HCT116 (cell line): ENCODE measurements at regions not wholly inside any gene's neighbourhood (a gene's known extent, or its start where the extent isn't known, plus 50 kb on each side); places are given as distances from the start of the nearest gene placed in this dataset.

Source experiments
- ATAC-seq: fragments of 200-7000 bp; cut with Tn5 transposase; 2 replicates; pipeline ENCODE4 v1.9.1; 2020; ENCODE audit warnings: mild to moderate bottlenecking, moderate library complexity
- BruUV-seq: library from RNA; stranded (reverse); fragments of 400-500 nt; replicated peaks from 2 replicates; lab custom pipeline; 2021; lab: Mats Ljungman, UMichigan
- CTCF ChIA-PET: fragments of 300-600 bp; sonication (Branson Sonifier 250); formaldehyde crosslinking; loops from one replicate; lab custom pipeline; 2021; ENCODE audit warnings: antibody characterized with exemption; lab: Charles Lee
- POLR2A ChIA-PET: fragments of 300-600, 350-600 bp; sonication (Branson Sonifier 250); formaldehyde crosslinking; loops from one replicate; lab custom pipeline; 2021; ENCODE audit warnings: antibody characterized with exemption; lab: Charles Lee
- RAD21 ChIA-PET, 2 experiments: fragments of 300-600 bp; sonication (Branson Sonifier 250); formaldehyde crosslinking; loops; one replicate each; lab custom pipeline; 2023; ENCODE audit warnings: low total read pairs in 2 of 2; ENCODE audit not compliant: uncharacterized antibody in 2 of 2, unreplicated experiment in 2 of 2, low non-redundant PET in 1 of 2; lab: Charles Lee
- DNase-seq: peaks from one replicate; pipeline ENCODE4 v3.0.0-alpha.2; 2010; ENCODE audit warnings: low read depth, low spot score
- H2AFZ ChIP-seq: fragments of 200-600 bp; shearing (Covaris generic), sonication (generic); 2 replicates; pipeline ENCODE4 v1.6.1; 2017; ENCODE audit warnings: low read depth, mixed run types, mixed read lengths, antibody characterized with exemption, low read length; ENCODE audit not compliant: poor library complexity, severe bottlenecking
- H3K27ac ChIP-seq: 2 replicates; pipeline ENCODE4 v1.5.1; 2012; ENCODE audit warnings: low read depth, low read length
- H3K27me3 ChIP-seq: fragments of 200-600 bp; sonication (generic); 2 replicates; pipeline ENCODE4 v1.6.1; 2016; ENCODE audit warnings: mixed run types, low read length, mixed read lengths; ENCODE audit not compliant: insufficient read depth
- H3K36me3 ChIP-seq, 2 experiments: fragments of 200-500 bp in 1 of 2; fragments of 200-600 bp in 1 of 2; sonication (Bioruptor generic) in 1 of 2; sonication (generic) in 1 of 2; 2 replicates each; pipeline versions ENCODE4 v1.5.1 to v1.6.1; 2014 to 2016; ENCODE audit warnings: low read length in 2 of 2, inconsistent platforms in 1 of 2, mixed read lengths in 1 of 2, mixed run types in 1 of 2; ENCODE audit not compliant: insufficient read depth in 2 of 2, control insufficient read depth in 1 of 2
- H3K4me1 ChIP-seq, 2 experiments: fragments of 200-600 bp in 1 of 2; sonication (generic) in 1 of 2; 2 replicates each; pipeline versions ENCODE4 v1.5.1 to v1.6.1; 2012 to 2017; ENCODE audit warnings: low read length in 2 of 2, inconsistent platforms in 1 of 2, mild to moderate bottlenecking in 1 of 2, mixed read lengths in 1 of 2, mixed run types in 1 of 2, moderate library complexity in 1 of 2; ENCODE audit not compliant: insufficient read depth in 2 of 2, control insufficient read depth in 1 of 2
- H3K4me2 ChIP-seq: fragments of 200-600 bp; sonication (generic); 2 replicates; pipeline ENCODE4 v1.6.1; 2017; ENCODE audit warnings: mixed run types, low read length, mixed read lengths
- H3K4me3 ChIP-seq, 2 experiments: fragments of 200-600 bp in 1 of 2; sonication (generic) in 1 of 2; replicated peaks in 1 of 2; 2 replicates each; pipeline ENCODE4 v1.5.1; 2011 to 2016; ENCODE audit warnings: low read length in 2 of 2, control low read depth in 1 of 2, low read depth in 1 of 2, mild to moderate bottlenecking in 1 of 2, mixed read lengths in 1 of 2, mixed run types in 1 of 2
- H3K79me2 ChIP-seq: fragments of 200-600 bp; sonication (generic); 2 replicates; pipeline ENCODE4 v1.6.1; 2017; ENCODE audit warnings: mild to moderate bottlenecking, mixed run types, low read length, moderate library complexity, mixed read lengths; ENCODE audit not compliant: insufficient read depth
- H3K9ac ChIP-seq: fragments of 200-600 bp; sonication (generic); 2 replicates; pipeline ENCODE4 v1.6.1; 2016; ENCODE audit warnings: low read length, mixed read lengths
- H3K9me2 ChIP-seq: fragments of 200-600 bp; sonication (generic), shearing (Covaris generic); 2 replicates; pipeline ENCODE4 v1.6.1; 2017; ENCODE audit warnings: mixed run types, mild to moderate bottlenecking, moderate library complexity; ENCODE audit not compliant: insufficient read depth
- H3K9me3 ChIP-seq, 2 experiments: fragments of 200-500 bp in 1 of 2; fragments of 200-600 bp in 1 of 2; sonication (Bioruptor generic) in 1 of 2; sonication (generic) in 1 of 2; 2 replicates each; pipeline ENCODE4 v1.6.1; 2014 to 2017; ENCODE audit warnings: low read length in 2 of 2, mixed read lengths in 2 of 2, inconsistent platforms in 1 of 2, low read depth in 1 of 2, mild to moderate bottlenecking in 1 of 2, mixed run types in 1 of 2, moderate library complexity in 1 of 2; ENCODE audit not compliant: control insufficient read depth in 1 of 2, insufficient read depth in 1 of 2
- H4K20me1 ChIP-seq: fragments of 200-600 bp; sonication (generic), shearing (Covaris generic); 2 replicates; pipeline ENCODE4 v1.6.1; 2017; ENCODE audit warnings: mixed run types, mild to moderate bottlenecking, moderate library complexity; ENCODE audit not compliant: insufficient read depth
- ATF3 ChIP-seq: IDR thresholded peaks from 2 replicates; pipeline ENCODE4 v1.6.1; 2012
- CBX3 ChIP-seq: IDR thresholded peaks from 2 replicates; pipeline ENCODE4 v1.6.1; 2012; ENCODE audit warnings: low read depth
- CEBPB ChIP-seq: IDR thresholded peaks from 2 replicates; pipeline ENCODE4 v1.6.1; 2012; ENCODE audit warnings: low read depth
- CTCF ChIP-seq, 3 experiments: fragments of 200-600 bp in 1 of 3; sonication (generic) in 1 of 3; IDR thresholded peaks in 2 of 3; conservative IDR thresholded peaks in 1 of 3; 2 replicates each; pipeline ENCODE4 v1.5.1; 2012 to 2017; ENCODE audit warnings: low read depth in 2 of 3, low read length in 2 of 3, antibody characterized with exemption in 1 of 3, borderline replicate concordance in 1 of 3, control low read depth in 1 of 3, mild to moderate bottlenecking in 1 of 3, mixed read lengths in 1 of 3, mixed run types in 1 of 3, moderate library complexity in 1 of 3; ENCODE audit not compliant: insufficient read depth in 1 of 3
- ELF1 ChIP-seq: IDR thresholded peaks from 2 replicates; pipeline ENCODE4 v1.6.1; 2012; ENCODE audit warnings: low read depth, borderline replicate concordance
- EZH2 ChIP-seq: fragments of 200-600 bp; sonication (generic); IDR thresholded peaks from 2 replicates; pipeline ENCODE4 v1.6.1; 2017; ENCODE audit warnings: antibody characterized with exemption, mixed run types
- EZH2phosphoT487 ChIP-seq: fragments of 200-600 bp; IDR thresholded peaks from 2 replicates; pipeline ENCODE4 v1.6.1; 2018; ENCODE audit warnings: antibody characterized with exemption, borderline replicate concordance
- JUND ChIP-seq: IDR thresholded peaks from 2 replicates; pipeline ENCODE4 v1.6.1; 2012
- MAX ChIP-seq: IDR thresholded peaks from 2 replicates; pipeline ENCODE4 v1.6.1; 2012
- POLR2A ChIP-seq: IDR thresholded peaks from 2 replicates; pipeline ENCODE4 v1.7.0; 2011; ENCODE audit warnings: borderline replicate concordance; ENCODE audit not compliant: insufficient read depth, insufficient read length; ENCODE audit errors: extremely low read depth
- POLR2AphosphoS5 ChIP-seq: IDR thresholded peaks from 2 replicates; pipeline ENCODE4 v1.6.1; 2011; ENCODE audit warnings: mild to moderate bottlenecking, low read depth, low read length, moderate library complexity
- RAD21 ChIP-seq: IDR thresholded peaks from 2 replicates; pipeline ENCODE4 v1.6.1; 2012; ENCODE audit warnings: low read depth, mild to moderate bottlenecking
- REST ChIP-seq: IDR thresholded peaks from 2 replicates; pipeline ENCODE4 v1.6.1; 2012; ENCODE audit warnings: low read depth
- SIN3A ChIP-seq: IDR thresholded peaks from 2 replicates; pipeline ENCODE4 v1.6.1; 2012; ENCODE audit warnings: low read depth
- SP1 ChIP-seq: IDR thresholded peaks from 2 replicates; pipeline ENCODE4 v1.6.1; 2012; ENCODE audit warnings: low read depth
- SRF ChIP-seq: IDR thresholded peaks from 2 replicates; pipeline ENCODE4 v1.6.1; 2012; ENCODE audit warnings: low read depth
- YY1 ChIP-seq: IDR thresholded peaks from 2 replicates; pipeline ENCODE4 v1.6.1; 2011; ENCODE audit warnings: low read length, low read depth, moderate library complexity, mild to moderate bottlenecking; ENCODE audit not compliant: insufficient replicate concordance; ENCODE audit errors: extremely low read depth
- ZBTB33 ChIP-seq: IDR thresholded peaks from 2 replicates; pipeline ENCODE4 v1.6.1; 2011; ENCODE audit warnings: mild to moderate bottlenecking, low read length, moderate library complexity; ENCODE audit not compliant: insufficient replicate concordance; ENCODE audit errors: extremely low read depth
- ZFX ChIP-seq: fragments of 450-650 bp; IDR thresholded peaks from 2 replicates; pipeline ENCODE4 v1.6.1; 2017
- intact Hi-C: fragments of 100-400 bp; cut with micrococcal nuclease; formaldehyde crosslinking; loops from 2 replicates; pipeline ENCODE4 v1.10.0; 2022

GRCh38 chr3:41031401-41031800 is 167.9 kb upstream of the CTNNB1 start:
- ATAC-seq (no peak), DNase-seq (no peak)
- no peaks in the 10 kb centered on the region for H4K20me1 ChIP-seq
- peaks cover 25% of the 10 kb centered on the region for H3K27me3 ChIP-seq
- no peak overlapping the region for H2AFZ ChIP-seq
- intact Hi-C loops, result no loop called here
- no peak overlapping the region for H3K4me3 ChIP-seq
- no peak for TF ChIP-seq SRF
- no peak for TF ChIP-seq REST
- no peak for TF ChIP-seq ELF1
- no peak for TF ChIP-seq MAX
- TF ChIP-seq SP1, result no peak
- TF ChIP-seq CBX3, result no peak
- TF ChIP-seq EZH2, result no peak
- TF ChIP-seq CTCF (IDR thresholded peaks at IDR 0.05 in 2 of 3, conservative IDR thresholded peaks at IDR 0.05 in 1 of 3; ENCODE audit: borderline replicate concordance in 1 of 3, insufficient read depth in 1 of 3, low read depth in 2 of 3, low read length in 2 of 3), result no peak
- TF ChIP-seq SIN3A, result no peak
- no peak for TF ChIP-seq JUND
- TF ChIP-seq CEBPB, result no peak
- TF ChIP-seq ATF3, result no peak
- no peak for TF ChIP-seq POLR2AphosphoS5
- no peak for TF ChIP-seq ZBTB33
- no peak for TF ChIP-seq EZH2phosphoT487
- no peak for TF ChIP-seq ZFX
- no peak for TF ChIP-seq POLR2A
- no peak for TF ChIP-seq YY1
- TF ChIP-seq RAD21, result no peak
- TF ChIP-seq, all 23 proteins: peak for 0
- Histone ChIP-seq H3K9ac (no peak overlapping the region), H3K4me2 (no peak overlapping the region), H3K79me2 (no peaks in the 10 kb centered on the region), H3K27ac (no peak overlapping the region), H3K9me3 (no peaks in the 10 kb centered on the region), H3K4me1 (no peaks in the 10 kb centered on the region; a peak in 1 of 4 replicates), H3K9me2 (no peaks in the 10 kb centered on the region), H3K36me3 (no peaks in the 10 kb centered on the region)
- ChIA-PET POLR2A (no interaction called here), RAD21 (no interaction called here), CTCF (no interaction called here)
- BruUV-seq, result no TSS peak
